CD4-positive, alpha-beta T cell treated with Interleukin-17A for 1 hour (primary cell): ENCODE measurements at regions not wholly inside any gene's neighbourhood (a gene's known extent, or its start where the extent isn't known, plus 50 kb on each side); places are given as distances from the start of the nearest gene placed in this dataset.
A peak's percentile ranks its signal among the peaks of the same experiment; 100 is the strongest.
"Not testable (repeated sequence)": the region's sequence is repeated elsewhere in the genome, so short reads cannot be mapped to it uniquely, and the experiment has no call there.

ENCODE experiments used
- DNase-seq: peaks from one replicate; pipeline ENCODE4 v3.0.0-alpha.2; 2020

DNA sequence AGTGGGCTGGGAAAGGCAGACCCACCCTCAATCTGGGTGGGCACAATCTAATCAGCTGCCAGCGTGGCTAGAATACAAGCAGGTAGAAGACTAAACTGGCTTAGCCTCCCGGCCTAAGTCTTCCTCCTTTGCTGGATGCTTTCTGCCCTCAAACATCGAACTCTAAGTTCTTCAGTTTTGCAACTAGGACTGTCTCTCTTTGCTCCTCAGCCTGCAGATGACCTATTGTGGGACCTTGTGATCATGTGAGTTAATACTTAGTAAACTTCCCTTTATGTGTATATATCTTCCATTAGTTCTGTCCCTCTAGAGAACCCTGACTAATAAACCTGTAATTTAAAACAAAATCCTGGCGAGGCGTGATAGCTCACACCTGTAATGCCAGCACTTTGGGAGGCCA, 51.8 kb upstream of the SLC39A8 start:
- DNase-seq = not testable (repeated sequence)

DNA sequence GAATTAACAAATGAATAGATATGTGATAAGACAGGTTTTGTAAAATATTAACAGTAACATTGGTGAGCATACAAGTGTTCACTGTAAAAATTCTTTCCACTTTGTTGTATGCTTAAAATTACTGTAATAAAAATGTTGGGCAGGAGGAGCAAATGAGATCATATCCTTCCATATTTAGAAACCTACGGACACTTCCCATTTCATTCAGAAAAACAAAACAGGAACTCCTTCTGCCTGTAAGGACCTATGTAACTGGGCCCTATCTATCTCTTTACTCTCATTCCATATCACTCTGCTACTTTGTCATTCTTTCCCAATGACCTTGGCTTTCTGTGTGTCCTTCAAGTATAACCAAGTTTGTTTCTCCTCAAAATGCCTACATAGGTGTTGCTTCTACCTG, 53.7 kb upstream of the SLC39A8 start:
- DNase-seq = no peak

DNA sequence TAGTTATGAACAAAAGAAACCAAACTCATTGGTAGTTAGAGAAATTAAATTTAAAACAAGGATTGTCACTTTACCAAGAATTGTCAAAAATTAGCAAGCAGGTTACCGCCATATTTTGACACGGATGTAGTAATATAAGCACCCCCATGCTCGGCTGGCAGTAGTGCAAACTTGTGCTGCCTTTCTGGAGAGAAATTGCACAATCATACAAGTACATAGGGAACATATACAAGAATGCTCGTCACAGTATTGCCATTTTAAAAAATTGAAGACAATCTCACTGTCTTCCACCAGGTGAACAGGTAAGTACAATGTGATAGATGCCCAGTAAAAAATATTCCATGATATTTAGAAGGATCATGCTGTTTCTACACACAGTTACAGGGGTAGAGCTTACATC, 55.6 kb upstream of the SLC39A8 start:
- no peak for DNase-seq

DNA sequence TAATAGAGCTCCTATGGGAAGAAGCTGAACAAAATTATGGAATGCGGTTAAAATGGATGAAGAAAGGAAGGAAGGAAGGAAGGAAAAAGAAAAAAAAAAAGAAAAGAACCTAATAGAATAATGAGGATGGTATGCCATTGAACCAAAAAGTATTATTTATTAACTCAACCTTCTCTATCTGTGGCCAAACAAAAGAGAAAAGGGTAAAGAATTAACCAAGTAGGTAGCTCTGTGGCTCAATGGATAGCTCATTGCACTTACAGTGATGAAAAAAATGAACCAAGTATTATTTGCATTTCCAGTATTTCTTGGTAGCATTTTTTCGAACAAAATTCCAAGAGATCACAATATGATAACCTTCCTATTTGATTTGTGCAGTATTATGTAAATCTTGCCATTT, 56.9 kb upstream of the SLC39A8 start:
- no peak for DNase-seq

DNA sequence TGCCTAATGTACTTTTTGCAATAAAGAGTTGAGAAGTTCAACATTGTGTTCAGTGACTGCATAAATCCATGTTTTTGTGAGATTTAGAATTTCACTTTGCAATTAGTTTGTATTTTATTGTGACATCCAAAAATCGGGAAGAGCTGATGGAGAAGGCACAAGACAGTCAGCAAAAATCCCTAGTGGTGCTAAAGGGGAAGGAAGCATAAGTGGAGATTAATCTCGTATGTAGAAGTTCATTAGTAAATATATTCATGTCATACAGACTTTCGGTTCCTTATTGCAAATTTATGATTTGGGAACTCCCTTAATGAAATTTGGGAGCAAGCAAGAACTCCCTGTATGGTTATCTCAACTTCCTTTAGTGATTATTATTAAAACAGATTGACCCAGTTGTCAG, 57.8 kb upstream of the SLC39A8 start:
- DNase-seq = no peak

DNA sequence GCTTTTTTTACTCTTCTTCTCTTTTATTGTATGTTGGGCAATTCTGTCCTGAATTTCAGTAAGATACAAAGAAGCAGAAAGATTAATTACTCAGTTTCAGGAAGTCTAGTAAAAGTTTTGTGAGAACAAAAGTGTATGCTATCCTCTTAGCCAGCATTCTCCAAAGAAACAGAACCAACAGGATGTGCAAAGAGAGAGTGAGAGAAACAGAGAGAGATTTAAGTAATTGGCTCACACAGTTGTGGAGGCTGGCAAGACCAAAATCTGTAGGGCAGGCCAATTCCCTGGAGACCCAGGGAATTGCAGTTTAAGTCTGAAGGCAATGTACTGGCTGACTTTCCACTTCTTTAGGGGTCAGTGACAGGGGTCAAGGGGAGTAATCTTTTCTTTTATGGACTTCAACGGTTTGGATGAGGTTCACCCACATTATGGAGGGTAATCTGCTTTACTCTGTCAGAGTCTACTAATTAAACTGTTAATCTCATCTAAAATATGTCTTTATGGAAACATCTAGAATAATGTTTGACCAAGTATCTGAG, 59.2 kb upstream of the SLC39A8 start:
- no peak for DNase-seq

DNA sequence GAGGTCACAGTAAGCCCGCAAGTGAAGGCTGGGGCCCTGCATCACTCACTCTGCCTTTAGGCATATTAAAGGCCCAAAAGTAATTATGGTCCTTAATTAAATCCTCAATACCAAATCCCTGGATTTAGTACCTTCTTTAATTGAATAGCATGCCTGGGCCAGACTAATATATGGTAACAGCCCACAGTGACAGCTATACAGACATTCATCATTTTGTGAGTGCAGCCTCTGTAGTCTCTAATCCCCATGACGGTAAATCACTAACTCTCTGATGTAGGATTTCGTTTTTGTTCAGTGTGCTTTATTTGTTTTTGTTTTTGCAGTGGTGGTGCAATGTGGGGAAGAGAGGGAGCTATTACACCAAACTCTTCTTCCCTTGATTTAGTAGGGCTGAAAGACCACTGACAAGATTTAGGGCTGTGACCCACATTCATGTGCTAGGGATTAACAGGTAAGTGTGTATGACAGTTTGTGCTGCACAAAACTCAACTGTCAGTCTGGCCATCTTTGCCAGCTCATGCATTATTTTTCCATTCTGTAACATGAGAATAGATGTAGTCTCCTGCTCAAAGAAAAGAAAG, 60.6 kb upstream of the SLC39A8 start:
- no peak for DNase-seq

DNA sequence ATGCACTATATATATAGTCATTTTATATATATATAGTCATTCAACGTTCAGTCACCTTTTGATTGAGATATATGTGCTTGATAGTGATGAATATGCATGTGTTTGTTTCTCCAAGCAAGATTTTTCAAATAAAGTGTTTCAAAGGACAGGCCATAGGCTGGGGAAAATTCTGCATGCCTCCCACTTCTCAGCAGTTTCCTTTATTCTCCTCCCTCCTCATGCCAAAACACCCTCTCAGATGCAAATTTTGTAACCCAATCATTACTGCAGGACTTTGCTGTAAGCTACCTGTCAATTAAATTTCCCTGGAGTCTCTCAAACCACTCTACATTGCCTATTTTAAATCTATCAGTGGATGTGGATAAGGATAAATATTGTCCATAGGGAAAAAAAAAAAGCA, 65.6 kb upstream of the SLC39A8 start:
- DNase-seq = not testable (repeated sequence)

DNA sequence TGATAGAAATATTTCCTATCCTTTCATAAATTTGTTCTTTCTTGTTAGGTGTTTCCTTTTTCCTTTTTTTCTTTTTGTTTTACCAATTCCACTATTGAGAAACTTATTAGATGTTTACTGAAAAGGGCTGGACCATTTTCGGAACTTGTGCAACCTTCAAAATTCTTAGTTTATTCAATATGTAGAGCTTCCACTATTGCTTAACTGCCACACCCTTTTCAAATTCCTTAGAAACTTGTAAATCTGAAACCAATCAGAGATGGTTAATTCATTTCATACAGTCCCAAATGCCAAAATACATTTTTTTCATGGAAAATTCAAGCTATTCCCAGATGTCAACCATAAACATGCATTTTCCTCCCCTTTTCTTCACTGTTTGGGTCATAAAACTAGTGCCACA, 66.1 kb upstream of the SLC39A8 start:
- DNase-seq = no peak

DNA sequence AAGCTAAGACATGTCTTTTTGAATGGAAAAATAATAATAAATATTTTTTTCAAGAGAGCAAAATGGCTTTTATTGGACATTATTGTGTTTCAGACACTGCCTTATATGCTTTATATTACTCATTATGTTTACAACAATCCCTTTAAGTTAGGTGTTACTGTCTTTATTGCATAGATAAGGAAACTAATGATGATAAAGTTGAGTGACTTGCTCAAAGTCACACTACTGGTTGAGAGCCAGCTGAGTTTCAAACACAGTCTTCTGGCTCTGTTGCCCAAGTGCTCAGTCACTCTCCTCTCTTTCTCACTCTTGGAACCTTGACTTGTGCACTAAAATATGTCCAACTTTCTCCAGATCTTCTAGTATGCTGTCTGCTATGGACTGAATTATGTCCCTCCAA, 71.5 kb upstream of the SLC39A8 start:
- no peak for DNase-seq

DNA sequence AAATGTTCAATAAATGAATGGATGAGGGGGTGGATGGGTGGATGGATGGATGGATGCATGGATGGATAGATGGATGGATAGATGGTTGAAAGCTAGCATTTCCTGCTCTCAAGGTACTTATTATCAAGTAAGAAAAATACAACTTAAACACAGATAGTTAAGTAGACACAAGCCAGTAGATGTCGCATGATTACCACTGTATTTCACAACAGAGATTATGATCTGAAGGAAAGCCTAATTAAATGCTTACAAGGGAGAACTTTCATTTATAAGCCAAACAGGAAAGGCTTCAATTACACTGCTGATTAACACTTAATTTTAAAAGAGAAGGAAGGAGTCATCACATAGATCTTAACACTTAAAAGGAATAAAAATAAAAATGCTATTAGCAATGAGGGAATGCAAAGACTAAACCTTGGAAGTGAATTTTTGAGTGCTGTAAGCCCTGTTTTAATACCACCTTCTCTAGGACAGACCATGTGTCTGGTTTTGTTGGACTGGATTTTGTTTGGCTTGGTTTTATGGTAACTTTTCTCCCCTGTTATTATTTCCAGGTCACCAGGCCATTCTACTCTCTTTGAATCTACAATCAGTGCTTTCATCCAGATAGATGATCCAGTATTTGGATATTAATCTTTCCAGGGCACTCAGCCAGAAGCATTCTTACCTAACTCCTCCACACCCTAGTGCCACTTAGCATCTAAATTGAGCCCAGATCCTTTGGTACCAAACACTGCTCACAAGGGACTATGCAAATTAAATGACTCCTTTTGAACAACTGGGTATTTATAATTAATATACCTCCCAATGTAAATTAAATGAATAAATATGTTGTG, 75.5 kb upstream of the SLC39A8 start:
- DNase-seq = peak; percentile 26

DNA sequence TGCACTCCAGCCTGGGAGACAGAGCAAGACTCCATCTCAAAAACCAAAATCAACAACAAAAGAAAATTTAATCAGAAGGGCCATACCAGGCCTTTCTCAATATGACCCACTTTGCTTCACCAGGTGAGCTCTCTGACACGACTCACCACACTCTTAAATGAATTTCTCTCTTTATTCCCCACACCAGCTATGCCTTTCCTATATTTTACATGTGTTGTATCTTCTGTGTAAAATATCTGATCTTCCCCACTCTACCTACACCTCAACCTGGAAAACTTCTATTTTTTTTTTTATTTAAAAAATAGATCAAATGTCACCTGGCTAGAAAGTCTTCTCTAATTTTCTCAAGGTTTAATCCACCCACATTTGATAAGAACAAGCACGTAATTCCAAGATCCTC, 77.6 kb upstream of the SLC39A8 start:
- DNase-seq = no peak

DNA sequence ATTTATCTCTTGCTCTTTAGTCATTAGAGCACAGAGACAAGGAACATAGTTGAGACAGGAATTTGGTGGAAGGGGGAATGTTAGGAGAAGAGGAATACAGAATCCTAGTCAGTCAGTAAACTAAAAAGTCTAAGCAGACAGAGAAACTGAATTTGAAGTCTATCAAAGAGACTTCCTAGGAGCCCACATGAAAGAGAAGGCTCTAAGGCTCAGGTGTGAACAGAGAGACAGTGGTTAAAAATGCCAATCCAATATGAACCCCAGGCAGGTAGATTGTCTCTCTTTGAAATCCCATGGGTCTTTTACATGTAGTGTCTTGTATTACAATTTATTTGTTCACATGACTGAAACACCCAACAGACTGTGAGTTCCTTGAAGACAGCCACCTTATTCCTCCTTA, 77.8 kb upstream of the NFKB1 start:
- no peak for DNase-seq

DNA sequence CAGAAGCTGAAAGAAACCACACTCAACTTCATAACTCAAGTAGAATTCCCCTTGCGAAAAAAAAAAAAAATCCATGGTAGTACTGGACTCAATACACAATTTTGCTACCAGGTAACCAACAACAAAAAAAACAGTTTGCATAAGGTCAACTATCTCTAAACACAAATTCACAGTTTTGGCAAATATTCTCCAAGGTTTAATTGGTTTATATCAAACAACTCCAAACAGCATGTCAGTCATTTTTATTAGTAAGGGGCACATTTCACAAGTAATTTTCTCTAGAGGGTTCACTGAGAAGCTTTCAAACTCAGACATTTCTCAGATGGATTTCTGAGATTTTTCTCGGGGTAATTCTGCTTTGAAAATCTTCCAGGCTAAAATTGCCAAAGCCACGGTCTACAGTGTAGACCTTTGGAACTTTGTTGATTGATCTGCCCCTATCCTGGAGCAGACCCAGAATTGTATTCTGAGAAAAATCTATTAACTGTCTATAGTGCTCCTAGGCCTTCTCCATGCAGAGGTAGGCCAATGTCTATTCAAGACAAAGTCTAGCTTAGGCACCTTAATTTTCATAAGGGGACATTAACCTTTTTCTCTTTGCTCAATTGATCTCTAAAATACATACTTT, 73.7 kb upstream of the NFKB1 start:
- no peak for DNase-seq

DNA sequence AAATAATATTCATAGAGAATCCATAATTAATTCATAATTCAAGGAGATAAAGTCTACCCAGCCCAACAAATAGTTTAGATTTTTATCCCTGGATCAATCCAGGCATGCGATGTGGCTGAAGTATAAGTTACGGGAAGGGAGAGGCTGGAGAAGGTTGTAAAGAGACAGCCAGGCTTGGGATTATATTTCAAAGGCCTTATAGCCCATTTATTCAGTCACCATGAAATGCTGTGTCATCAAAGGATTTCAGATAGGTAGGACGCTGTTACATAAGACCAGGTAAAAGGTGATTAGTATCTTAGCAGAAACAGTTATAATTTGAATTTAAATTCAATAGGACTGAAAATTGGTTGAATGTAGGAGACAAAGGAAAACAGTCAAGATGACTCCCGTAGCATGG, 73.0 kb upstream of the NFKB1 start:
- DNase-seq = no peak

DNA sequence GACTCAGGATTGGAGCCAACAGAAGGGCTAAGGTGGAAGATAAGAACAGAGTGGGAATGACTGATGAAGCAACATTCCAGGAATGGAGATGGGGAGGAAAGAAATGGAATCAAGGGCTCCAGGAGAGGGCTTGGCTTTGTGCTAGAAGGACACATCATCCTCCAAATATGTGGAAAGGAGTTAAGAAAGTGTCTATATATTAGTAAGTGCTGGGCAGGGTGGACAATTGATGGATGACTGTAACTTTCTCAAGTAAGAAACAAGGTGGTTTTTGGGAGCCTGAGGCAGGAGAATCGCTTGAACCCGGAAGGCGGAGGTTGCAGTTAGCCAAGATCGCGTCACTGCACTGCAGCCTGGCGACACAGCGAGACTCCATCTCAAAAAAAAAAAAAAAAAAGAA, 71.6 kb upstream of the NFKB1 start:
- no peak for DNase-seq

DNA sequence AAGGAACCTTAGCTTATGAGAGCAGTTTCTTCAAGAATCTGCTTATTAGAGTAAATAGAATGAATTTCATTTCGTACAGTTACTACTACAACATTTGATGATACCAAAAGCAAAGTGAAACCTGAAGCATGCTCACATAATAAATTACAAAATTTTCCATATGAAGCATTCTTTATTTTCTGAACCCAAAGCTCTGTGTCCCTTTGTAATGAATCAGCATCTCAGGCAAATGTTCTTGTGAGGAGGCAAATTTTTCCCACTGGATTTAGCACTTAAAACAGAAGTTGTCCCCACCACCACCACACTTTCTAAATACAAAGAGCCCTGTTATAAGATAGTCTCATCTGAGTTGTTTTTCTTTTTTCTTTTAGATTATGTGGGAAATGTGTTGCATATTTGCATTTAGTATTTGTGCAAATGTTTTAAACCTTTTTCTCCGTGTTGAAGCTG, 70.7 kb upstream of the NFKB1 start:
- no peak for DNase-seq

DNA sequence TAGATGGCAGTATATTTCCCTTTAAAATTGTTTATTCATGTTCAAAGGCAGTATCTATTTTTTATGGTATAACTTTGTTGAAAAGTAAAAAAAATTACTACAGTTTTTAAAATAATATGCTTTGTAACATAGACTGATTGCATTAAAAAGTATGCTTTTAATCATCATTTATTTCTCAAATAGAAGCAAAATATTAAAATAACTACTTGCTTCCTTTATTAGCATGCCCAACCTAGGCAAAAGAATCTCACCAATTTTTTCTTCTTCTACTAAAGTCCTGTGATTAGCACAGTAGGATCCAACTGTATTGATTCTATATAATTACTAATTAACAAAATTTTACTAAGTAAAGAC, 69.6 kb upstream of the NFKB1 start:
- no peak for DNase-seq

DNA sequence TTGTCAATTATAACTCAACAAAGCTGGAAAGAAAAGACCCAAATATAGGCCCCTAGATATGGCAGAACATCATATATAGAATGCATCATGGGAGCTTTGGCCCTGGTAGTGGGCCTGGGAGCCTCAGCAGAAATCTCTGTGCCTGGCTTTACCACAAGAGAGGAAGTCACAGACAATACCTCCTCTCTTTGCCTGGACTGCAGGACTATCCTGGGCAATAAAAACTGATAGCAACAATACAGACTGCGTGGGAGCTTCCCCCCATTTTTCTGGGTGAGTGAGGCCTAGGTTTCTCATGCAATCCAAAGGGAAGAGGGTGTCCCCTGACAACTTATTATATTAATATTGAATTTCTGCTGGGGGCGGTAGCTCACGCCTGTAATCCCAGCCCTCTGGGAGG, 64.0 kb upstream of the NFKB1 start:
- no peak for DNase-seq

DNA sequence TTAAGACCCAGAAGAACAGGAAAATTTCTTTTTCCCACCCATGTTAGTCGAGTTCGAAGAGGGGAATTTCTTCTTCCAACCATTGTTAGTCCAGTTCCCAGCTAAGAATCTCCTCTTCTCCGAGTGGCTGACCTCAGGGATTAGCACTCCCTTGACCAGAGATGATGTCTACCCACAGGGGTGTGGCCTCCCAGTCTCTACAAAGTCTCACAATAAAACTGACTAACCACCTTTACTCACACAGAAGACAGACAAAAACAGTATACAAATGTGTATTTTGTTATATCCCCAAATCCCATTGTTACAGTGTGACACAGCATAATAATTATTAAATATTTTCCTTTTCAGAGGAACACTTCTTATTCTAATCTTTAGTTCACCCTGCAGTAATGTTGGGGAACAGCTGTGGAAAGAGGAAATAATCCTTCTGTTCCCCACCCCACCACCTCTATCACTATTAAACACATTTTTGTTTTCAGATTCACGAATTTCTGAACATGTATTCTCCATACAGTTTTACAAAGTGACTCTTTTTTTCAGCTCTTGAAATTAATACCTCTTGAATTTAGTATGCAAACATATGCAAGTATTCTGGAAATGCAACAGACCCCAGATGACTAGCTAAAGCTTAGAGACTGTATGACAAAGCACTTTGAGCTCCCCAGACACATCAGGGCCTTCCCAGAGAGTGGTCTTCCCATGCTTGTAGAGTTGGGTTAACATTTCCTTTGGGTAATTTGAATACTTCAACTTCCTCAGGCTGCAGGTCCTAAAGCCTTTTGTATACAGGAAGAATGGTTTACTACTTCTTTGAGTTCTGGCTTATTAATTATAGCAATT, 62.5 kb upstream of the NFKB1 start:
- no peak for DNase-seq

DNA sequence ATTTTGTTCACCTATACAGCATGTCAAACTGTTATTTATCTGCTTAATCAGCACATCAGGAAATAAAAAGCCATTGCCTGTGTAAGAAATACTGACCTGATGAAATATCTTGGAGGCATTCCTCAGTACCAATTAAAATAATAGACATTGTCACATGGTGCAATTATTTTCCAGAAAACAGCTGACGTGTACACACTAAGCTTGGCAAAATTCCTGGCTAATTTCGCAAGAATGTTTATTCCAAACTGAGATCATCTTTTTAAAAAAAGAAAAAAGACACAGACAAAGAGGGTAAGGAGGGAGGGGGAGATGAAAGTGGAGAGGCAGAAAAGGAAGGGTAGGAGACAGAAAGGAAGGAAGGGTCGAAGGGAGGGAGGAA, 61.9 kb upstream of the NFKB1 start:
- DNase-seq = no peak

DNA sequence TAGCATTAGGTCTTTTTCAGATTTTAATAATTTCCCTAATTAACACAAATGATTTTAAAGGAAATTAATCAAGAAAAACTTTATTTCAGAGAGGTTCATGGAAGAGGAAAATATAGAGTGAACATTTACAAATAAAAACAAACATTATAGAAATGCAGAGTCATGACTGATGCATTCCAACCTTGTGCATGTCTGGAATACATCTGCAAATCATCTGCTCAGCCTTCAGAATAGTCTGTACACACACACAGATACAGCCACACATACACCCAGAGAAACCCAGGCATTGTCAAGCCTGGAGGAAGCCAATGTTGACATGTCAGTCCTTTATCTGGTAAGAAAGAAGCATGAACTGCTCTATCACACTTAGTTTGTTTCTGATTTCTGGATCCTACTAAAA, 61.3 kb upstream of the NFKB1 start:
- DNase-seq = no peak

DNA sequence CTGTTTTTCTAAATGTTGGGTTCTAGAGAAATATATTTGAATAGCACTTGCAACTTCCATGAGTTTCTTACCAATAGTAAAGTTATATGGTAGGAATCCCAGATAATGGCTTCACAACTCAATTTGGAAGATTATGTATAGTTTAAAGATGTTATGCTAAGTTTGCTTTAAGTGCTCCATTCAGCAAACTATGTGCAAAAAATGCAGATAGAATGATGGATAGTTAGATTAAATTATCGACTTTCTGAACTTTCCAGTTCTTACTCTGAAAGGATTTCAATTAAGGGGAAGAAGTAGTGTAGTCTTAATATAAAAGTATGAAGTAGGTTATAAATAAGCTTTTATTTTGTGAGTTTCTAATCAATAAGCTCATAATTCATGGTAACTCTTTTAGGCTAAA, 60.7 kb upstream of the NFKB1 start:
- DNase-seq = no peak
